EL (cell line): ENCODE measurements at regions not wholly inside any gene's neighbourhood (a gene's known extent, or its start where the extent isn't known, plus 50 kb on each side); places are given as distances from the start of the nearest gene placed in this dataset.
"Not testable (repeated sequence)": the region's sequence is repeated elsewhere in the genome, so short reads cannot be mapped to it uniquely, and the experiment has no call there.

Experiments used
- DNase-seq: peaks from one replicate; pipeline ENCODE4 v3.0.0-alpha.2; 2016

GRCh38 chr2:31735716-31736115 is 155.0 kb upstream of the SRD5A2 start:
- DNase-seq, result no peak

GRCh38 chr2:31729442-31730092 is 148.8 kb upstream of the SRD5A2 start:
- DNase-seq, result peak; percentile 46

GRCh38 chr2:31729065-31729439 is 148.3 kb upstream of the SRD5A2 start:
- DNase-seq, result no peak

DNA sequence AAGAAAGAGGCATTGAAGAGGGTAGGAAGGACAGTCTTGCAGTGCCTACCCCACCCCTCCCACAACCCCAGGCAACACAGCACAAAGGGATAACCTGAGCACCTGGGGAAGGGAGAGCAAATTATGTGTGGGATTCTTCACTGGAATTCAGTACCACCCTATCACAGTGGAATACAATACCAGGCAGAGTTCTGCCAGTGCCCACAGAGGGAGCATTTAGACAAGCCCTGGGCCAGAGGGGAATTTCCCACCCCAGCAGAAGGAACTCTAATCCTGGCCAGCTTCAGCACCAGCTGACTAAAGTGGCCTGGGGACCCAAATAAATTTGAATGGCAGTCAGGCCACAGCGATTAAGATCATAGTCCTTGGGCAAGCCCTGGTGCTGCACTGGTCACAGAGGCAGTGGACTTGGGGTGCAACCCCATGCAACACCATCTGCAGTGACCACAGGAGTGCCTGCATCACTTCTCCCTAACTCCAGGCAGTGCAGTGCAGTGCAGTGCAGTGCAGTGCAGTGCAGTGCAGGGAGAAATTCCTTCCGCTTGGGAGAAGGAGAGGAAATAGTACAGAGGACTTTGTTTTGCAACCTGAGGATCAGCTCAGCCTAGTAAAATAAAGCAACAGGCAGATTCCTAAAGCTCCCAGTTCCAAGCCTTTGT is 147.8 kb upstream of the SRD5A2 start:
- DNase-seq, result no peak

- DNase-seq, result no peak
These were observed 145.7 kb upstream of the SRD5A2 start for GRCh38 chr2:31726457-31726856.

GRCh38 chr2:31725444-31725843 is 144.7 kb upstream of the SRD5A2 start:
- DNase-seq, result no peak

DNA sequence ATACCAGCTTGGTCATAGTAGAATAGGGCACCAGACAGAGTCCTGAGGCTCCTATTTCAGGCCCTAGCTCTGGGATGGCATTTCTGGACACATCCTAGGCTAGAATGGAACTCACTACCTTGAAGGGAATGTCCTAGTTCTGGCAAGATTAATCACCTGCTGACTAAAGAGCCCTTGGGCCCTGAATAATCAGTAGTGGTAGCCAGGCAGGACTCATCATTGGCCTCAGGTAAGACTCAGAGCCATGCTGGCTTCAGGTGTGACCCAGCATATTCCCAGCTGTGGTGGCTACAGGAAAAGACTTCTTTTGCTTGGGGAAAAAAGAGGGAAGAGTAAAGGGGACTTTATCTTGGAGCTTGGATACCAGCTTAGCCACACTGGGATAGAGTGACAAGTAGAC is 131.0 kb upstream of the SRD5A2 start:
- DNase-seq, result no peak

DNA sequence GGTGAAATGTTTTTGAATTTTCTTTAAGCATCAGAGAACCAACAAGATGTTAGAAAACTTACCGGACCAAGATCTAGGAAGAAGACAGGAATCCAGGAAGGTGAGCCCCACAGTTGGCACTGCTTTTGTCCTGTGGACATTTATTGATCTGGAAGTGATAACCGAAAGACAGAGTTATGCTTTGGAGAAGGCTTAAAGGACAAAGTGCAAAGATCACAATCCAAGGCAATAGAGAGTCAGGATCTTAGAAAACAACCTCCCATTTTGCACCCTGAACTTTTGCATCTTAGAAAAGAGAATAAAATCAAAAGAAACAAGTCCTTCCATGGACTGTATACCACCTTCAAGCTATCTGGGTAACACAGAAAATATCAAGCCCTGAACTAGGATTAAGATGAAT is 129.4 kb upstream of the SRD5A2 start:
- DNase-seq, result no peak

GRCh38 chr2:31707992-31708391 is 127.3 kb upstream of the SRD5A2 start:
- no peak for DNase-seq

DNA sequence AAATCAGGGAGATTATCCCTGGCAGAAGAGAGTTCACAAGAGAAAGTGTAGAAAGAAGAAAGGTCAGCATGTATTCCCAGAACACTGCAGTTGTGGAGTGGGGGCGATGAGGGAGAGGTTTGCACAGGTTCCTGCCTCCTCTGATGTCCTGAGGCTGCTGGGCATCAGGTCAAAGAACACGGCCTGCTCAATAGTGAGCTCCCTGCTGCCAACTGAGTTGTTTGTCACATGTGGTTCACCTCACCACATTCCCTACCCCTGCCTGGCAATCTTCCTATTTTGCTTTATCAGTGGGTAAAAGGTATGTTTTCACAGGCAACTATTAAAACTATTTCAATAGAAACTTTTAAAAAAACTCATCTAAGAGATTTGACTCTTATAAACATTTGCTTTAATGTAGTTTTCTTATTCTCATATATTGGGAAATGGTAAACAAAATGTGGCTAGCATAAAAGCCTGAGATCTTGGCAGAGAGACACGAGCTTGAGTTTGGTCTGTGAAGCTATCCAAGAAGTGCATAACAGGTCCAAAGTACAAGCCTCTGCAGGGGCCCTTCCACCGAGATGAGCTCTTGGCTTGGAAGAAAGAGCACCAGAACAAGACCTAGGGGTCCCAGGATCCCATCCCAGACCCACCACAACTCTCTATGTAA is 123.9 kb upstream of the SRD5A2 start:
- DNase-seq, result no peak

DNA sequence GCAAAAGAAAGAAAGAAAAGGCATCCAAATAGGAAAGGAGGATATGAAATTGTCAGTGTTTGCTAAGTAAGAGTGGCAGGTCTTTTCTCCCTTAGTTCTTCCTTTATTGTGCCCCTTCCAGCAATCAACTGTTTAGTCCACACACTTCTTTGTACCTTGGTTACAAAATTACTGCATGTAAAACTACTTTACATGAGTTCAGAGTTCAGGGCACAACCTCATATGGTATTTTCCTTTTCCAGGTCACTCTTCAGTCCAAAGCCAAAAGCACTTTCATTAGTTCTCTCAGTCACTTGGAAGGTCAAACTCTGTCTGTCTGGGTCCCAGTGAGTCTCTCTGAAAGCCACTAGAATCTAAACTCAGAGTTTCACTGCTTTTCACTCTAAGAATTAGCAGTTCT is 122.5 kb upstream of the SRD5A2 start:
- DNase-seq, result no peak

- no peak for DNase-seq
These were observed 118.0 kb upstream of the SRD5A2 start for GRCh38 chr2:31698722-31699121.

DNA sequence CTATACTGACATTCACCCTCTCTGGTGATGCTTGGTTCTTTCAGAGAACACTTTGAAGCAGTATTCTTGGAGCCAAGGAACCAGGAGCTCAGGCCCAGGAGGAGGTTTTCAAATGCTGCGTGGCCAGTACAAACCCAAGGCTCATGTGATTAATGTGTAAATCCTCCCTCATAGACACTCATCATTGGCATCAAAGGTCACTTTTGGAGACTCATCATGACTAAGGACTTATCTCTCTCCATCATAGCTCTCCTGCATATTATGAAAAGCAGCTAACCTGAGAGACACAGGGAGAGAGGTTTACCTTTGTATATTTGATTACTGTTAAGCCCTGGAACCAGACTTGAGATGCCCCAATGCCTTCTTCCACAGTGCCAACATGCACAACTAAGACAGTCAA is 115.3 kb upstream of the SRD5A2 start:
- no peak for DNase-seq

DNA sequence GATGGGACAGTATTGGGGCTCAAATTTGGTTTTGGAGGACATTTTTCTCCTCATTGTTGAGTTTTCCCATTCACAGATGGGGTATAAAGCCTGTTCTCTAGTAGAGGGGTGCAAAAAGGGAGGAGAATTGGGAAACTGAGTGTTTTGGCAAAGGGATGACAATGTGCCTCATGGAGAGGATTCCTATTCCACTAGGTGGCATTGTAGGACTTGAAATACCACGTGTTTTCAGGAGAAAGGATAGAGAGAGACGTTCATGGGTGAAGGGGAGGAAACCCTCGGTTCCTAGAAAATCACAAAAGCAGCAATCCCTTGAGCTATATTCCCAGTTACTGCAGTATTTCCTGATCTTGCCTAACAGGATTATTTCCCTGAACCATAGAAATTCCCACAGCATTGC is 113.7 kb upstream of the SRD5A2 start:
- DNase-seq, result peak; percentile 4

DNA sequence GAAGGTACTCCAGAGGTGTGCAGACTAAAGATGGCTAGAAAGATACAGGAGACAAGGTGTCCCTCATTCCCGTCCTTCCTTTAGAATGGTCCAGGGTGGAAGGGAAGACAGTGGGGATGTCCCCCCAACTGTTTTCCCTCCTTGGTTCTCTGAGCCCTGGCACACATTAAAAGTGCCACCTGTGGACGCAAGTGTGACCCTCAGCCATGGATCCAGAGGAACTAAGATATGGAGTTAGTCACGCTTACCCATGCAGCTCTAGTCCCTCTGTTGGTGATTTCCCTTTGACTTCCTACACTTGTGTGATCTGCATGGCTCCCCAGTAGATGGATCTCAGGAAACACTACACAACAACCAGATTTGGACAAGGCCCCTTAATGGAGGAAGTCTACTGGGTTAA is 113.1 kb upstream of the SRD5A2 start:
- no peak for DNase-seq

- DNase-seq, result no peak
These were observed 107.5 kb upstream of the SRD5A2 start for GRCh38 chr2:31688282-31688681.

DNA sequence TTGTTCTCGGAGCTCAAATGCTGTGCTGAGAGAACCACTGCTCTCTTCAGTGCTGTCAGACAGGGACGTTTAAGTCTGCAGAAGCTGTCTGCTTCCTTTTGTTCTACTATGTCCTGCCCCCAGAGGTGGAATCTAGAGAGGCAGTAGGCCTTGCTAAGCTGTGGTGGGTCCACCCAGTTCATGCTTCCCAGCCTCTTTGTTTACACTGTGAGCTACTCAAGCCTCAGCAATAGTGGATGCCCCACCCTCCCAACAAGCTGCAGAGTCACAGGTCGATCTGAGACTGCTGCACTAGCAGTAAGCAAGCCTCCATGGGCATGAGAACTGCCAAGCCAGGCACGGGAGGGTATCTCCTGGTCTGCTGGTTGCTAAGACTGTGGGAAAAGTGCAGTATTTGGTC is 102.8 kb upstream of the SRD5A2 start:
- DNase-seq, result not testable (repeated sequence)

DNA sequence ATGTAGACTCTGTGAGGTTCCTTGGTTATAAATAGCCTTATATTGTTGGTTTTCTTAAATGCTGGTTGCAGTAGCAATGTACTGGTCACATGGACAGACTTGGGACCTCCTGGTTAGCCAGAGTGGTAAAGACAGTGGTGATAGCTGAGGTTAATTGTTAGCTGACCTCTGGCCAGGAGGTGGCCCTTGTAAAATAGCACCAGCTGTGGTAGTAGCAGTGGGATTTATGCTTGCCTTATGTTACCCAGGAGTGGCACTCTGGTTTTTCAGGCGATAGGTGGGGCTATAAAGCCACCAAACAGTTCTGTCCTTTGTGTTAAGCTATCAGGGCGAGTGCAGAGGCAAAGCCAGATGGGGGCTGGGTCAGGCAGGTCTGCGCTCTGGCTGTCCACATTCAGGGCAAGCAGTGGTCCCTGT is 94.8 kb upstream of the SRD5A2 start:
- DNase-seq, result no peak

DNA sequence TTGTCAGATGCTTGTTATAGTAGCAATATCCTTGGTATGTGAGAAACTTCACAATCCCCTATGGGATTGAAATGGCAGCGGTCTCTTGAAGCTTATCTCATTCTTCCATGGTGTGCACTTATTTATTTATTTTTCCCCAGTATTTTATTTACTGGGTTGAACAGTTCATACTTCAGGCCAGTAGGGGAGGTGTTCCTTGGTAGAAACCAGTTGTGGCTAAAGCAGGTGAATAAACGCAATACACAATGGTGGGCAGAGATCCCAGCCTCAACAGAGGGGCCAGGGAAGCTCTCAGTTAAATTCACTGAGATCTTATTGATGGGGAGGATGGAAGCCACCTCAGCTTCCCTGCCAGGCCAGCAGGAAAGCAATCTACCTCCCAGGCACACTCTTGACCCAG is 93.7 kb upstream of the SRD5A2 start:
- DNase-seq, result no peak

- DNase-seq, result no peak
These were observed 86.1 kb upstream of the SRD5A2 start for GRCh38 chr2:31666878-31667277.

GRCh38 chr2:31664949-31665724 is 84.4 kb upstream of the SRD5A2 start:
- no peak for DNase-seq

- no peak for DNase-seq
These were observed 80.1 kb upstream of the SRD5A2 start for GRCh38 chr2:31660812-31661335.

DNA sequence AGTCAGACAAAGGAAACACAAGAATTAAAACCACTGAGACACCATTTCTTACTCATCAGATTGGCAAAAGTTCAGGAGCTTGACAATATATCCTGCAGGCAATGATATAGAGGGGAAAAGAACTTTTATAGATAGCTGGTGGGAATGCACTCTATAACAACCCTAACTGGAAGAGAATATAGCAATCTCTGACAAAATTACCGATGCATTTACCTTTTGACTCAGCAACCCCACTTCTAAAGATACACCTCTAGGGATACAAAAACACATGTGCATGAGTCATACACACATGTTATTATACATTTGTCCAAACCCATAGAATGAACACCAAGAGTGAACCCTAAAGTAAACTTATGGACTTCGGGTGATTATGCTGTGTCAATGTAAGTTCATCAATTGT is 79.4 kb upstream of the SRD5A2 start:
- DNase-seq, result no peak

GRCh38 chr2:31654241-31654640 is 73.5 kb upstream of the SRD5A2 start:
- DNase-seq, result no peak
